UCSD-AML1 (cell line): ENCODE measurements at regions not wholly inside any gene's neighbourhood (a gene's known extent, or its start where the extent isn't known, plus 50 kb on each side); places are given as distances from the start of the nearest gene placed in this dataset.

Source experiments
- DNase-seq: peaks from one replicate; lab custom pipeline; 2025; ENCODE audit not compliant: unreplicated experiment; lab: John Stamatoyannopoulos, UW

DNA sequence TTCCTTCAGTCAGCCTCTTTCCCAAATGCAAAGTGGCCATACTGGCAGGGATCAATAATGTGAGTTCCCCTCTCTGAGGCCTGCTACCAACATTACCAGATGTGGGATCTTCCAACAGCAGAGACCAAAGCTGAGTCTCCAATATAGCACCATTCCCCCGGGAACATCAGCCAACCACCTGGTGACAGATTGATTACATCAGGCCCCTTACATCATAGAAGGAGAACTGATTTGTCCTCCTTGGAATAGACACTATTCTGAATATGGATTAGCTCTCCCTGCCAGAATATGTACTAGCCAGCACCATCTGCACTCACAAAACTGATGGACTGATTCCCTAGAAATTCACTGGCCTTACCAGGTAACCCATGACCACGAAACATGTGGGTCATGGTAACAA is 61.9 kb upstream of the CARMIL1 start:
- DNase-seq = no peak

DNA sequence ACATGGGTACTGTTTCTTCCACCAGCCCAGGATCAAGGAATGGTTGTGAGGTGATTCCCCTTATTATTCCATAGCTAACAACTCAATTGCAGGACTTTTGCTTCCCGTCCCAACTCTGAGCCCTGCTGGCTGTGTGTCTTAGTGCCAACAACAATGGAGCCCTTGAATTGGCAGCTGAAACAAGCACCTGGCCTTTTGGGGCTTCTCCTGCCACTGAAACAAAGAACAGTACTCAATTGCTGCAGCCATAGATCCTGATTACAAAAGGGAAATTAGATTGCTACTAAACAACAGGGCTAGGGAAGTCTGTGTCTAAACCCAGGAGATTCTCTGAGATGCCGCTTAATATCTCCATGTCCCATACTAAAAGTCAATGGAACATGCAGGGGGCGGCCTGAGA is 61.3 kb upstream of the CARMIL1 start:
- no peak for DNase-seq

DNA sequence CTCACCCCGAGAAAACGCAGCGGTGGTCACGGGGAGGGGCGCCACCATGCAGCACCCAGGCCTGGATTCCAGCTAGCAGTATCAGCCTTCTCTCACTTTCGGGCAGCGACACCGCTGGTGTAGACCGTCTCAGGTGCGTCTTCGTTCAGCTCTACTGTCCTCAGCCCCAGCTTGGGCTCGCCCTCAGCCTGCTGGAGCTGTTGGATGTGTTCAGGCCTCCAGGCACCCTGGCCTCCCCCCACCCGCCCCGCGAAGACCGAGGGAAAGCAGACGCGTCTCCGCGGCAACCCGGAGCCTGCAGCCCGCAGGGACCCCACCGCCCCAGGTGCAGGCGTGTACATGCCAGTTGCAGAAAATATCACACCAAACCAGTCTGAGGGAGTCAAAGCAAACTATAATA is 60.8 kb upstream of the CARMIL1 start:
- DNase-seq = no peak

DNA sequence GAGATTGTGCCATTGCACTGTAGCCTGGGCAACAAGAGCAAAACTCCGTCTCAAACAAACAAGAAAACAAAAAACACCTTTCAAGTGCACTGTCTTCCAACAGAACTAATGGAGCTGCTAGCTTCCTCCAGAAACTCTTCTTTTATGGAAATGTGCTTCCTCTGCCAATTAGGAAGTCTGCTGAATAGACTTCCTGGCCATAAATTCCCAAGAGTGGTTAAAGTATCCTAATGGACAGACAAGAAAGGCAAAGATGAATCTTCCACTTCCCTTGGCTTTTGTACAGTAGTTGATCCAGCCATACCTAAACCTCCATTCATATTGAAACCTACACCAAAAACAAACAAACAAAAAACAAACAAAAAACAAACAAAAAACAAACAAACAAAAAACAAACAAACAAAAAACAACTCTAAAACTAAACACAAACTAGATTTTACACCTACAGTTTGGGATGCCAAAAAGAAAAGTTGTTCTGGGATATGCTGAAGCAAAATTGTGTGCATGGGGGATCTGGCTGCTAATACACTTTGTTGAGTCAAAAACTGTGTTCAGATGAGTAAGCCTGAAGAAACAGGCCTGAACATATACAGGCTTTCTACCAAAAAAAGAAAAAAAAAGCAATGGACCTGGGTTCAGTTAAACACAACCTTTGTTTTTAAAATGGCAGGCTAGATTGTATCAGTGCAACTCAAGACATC is 59.8 kb upstream of the CARMIL1 start:
- DNase-seq = no peak

DNA sequence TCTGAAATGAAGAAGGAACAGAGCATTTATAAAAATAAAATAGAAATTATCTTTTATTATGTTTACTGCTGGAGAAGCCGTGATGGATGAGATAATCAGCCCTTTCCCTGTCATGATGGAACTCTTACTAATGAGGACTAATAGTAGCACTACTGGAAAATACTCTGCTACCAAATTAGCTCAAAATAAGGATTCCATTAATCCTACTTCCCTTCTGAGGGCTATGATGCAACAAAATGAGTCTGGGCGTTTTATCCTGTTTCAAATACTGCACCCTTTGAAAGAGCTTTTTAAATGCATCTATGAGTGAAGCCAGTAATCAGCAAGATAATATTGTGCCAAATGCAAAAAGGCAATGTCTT is 59.3 kb upstream of the CARMIL1 start:
- DNase-seq = no peak

DNA sequence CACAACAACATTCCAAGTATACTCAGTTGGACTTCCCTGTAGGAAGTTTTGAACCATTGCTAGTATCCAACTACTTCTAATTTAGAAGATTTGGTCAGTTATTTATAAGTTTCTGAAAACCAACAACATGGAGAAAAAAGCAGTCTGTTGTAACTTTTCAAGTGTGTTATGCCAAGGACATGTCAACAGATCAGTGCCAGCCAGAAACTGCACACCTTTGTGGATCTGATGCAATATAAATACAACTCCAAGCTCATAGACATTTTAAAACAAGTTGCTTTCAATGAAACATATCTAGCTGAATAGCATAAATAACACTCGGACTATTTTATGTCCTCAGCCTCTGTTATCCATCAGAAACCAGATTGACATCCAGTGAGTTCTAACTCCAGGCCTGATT is 58.3 kb upstream of the CARMIL1 start:
- DNase-seq = no peak

DNA sequence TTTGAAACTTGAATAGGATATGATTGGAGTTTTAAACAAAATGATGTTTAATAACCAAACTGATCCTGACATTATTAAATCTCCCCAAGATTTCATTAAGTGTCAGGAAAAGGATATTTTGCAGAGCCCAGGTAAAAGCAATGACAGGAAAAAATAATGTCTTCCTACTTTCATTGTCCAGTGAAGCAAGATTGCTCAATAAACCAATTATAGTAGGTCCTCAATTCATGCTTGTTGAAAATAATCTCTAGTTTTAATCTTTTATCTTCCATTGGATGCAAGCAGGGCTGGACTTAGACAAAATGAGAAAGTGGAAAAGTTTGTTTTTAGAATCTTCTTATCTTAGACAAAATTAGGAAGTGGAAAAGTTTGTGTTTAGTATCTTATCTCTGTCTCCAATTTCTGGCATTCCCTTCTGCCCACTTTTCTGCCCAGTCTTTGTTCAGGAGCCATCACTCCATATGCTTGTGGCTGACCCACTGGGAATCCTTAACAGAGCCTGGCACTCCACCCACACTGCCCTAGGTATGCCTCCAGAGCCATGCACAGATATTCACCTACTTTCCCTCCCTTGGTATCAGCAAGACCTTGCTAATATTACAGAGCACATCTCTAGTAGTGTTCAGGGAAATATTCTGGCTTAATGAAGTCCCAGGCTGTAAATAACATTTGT is 57.0 kb upstream of the CARMIL1 start:
- DNase-seq = no peak

DNA sequence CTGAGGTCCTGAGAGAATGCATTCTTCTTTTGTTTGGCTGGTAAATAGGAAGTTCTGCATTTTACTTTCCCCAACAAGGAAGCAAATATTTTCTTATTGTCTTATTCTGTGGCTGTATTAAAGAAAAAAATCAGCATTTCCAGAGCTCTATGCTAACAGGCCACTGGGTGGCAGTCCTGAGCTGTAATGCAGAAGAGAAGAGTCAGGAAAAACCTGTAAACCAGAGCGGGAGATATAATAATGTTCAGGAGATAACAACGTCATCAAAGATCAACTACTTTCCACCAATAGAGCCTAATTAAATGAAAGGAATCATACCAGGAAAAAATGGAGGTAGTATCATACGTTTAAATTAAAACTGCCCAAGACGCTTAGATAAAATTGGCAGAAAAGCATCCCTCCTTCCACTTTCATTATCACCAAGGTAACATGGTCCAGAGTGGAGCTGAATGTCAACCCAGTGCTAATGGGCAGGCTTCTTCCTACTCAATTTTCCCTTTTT is 55.6 kb upstream of the CARMIL1 start:
- peak; percentile 51 for DNase-seq

DNA sequence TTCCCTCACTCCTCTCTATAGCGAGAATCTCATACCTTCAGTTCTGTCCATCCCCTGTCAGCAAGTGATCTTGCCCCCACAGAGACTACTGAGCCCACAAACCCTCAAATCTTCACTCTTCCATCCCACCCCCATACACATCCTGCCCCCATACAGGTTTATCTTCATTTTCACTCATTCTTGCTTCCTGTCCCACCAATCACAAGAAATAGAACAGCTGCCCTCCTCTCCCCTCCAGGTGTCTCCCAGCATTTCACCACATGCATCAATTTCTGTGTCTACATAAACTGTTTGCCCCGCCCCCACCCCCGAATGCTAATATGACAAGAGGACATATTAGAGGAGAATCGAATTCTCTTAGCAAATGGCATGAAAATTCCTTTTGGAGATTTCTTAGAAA is 54.9 kb upstream of the CARMIL1 start:
- DNase-seq = no peak

DNA sequence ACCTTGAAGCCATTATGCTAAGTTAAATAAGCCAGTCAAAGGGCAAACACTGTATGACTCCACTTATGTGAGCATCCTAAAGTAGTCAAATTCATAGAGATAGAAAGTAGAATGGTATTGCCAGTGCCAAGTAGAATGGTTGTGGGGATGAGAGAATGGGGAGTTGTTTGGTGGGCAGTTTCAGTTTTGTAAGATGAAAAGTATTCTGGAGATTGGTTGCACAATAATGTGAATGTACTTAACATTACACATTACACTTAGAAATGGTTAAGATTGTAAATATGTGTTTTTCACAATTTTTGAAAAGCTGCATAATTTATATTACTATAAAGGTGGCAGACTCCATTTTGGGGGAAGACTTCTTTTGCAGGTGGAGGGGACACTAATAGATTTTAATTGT is 51.3 kb upstream of the CARMIL1 start:
- no peak for DNase-seq
